ENCODE measurements at regions not wholly inside any gene's neighbourhood (a gene's known extent, or its start where the extent isn't known, plus 50 kb on each side); places are given as distances from the start of the nearest gene placed in this dataset.
"Not testable (repeated sequence)": the region's sequence is repeated elsewhere in the genome, so short reads cannot be mapped to it uniquely, and the experiment has no call there.

DNA sequence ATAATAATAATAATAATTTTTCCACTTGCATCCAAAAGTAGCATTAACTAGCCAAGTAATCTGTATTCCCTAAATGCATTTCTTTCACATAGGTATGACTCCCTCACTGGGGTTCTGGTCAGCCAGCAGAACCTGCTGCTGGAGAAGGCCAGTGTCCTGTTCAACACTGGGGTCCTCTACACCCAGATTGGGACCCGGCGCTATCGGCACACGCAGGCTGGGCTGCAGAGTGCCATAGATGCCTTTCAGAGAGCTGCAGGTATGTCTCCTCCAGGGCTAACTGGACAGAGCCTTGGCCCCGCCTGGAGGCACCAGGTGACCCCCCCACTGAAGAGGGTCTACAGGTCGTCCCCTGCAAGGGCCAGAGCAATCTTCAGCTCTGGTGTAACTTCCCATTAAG is 133.9 kb downstream of the TP53TG3F start:
- H3K4me2 ChIP-seq (ENCODE audit: insufficient read depth in 1 of 2, low read depth in 2 of 2, low read length in 2 of 2); H2BK15ac ChIP-seq (ENCODE audit: low read length); H4K5ac ChIP-seq (ENCODE audit: insufficient read length, low read depth, low read length); H2AK5ac ChIP-seq (ENCODE audit: low read depth, low read length); CTCF ChIA-PET (ENCODE audit: partially characterized antibody); H3K18ac ChIP-seq (ENCODE audit: extremely low read depth, low read length); H3K9ac ChIP-seq (replicated peaks in 1 of 4; ENCODE audit: extremely low read depth in 1 of 4, low read depth in 3 of 4, low read length in 3 of 4); H3K4me3 ChIP-seq (ENCODE audit: extremely low read depth in 1 of 4, insufficient read depth in 2 of 4, low read depth in 3 of 4, low read length in 4 of 4); H3K14ac ChIP-seq (ENCODE audit: insufficient read length); H2BK12ac ChIP-seq (ENCODE audit: low read depth, low read length); FAIRE-seq; H2BK20ac ChIP-seq (ENCODE audit: low read length); H3K79me1 ChIP-seq (ENCODE audit: low read depth, low read length); H3K4me1 ChIP-seq (replicated peaks in 1 of 4; ENCODE audit: control insufficient read depth in 3 of 4, insufficient read depth in 4 of 4, low read length in 3 of 4); H3K23ac ChIP-seq (ENCODE audit: insufficient read length); DNase-seq (ENCODE audit: low read depth in 1 of 2, low spot score in 2 of 2); H3K4ac ChIP-seq (replicated peaks; ENCODE audit: insufficient read length, low read depth, low read length); H3K36me3 ChIP-seq (ENCODE audit: control insufficient read depth in 2 of 4, insufficient read depth in 4 of 4, low read length in 3 of 4); H2AFZ ChIP-seq (ENCODE audit: low read length); H3K56ac ChIP-seq (replicated peaks; ENCODE audit: insufficient read length, low read depth, low read length); H3K9me3 ChIP-seq (ENCODE audit: insufficient read depth in 2 of 2, low read depth in 1 of 2, low read length in 1 of 2); H4K8ac ChIP-seq (ENCODE audit: extremely low read depth, insufficient read depth, low read length); H2BK5ac ChIP-seq (ENCODE audit: low read depth, low read length); H2BK120ac ChIP-seq (replicated peaks; ENCODE audit: low read depth, low read length); H3K23me2 ChIP-seq (ENCODE audit: low read depth, low read length); POLR2A ChIA-PET (ENCODE audit: partially characterized antibody); H3K27ac ChIP-seq (ENCODE audit: low read depth, low read length); H3K79me2 ChIP-seq (ENCODE audit: control insufficient read depth in 1 of 2, insufficient read depth in 2 of 2, low read length in 2 of 2); H3K27me3 ChIP-seq (replicated peaks in 1 of 4; ENCODE audit: control insufficient read depth in 3 of 4, extremely low read depth in 1 of 4, insufficient read depth in 3 of 4, low read length in 3 of 4); H4K20me1 ChIP-seq (replicated peaks in 1 of 2; ENCODE audit: control insufficient read depth in 1 of 2, insufficient read depth in 2 of 2, low read length in 2 of 2); H4K91ac ChIP-seq (replicated peaks; ENCODE audit: insufficient read length, low read length): not testable (repeated sequence)
- WGBS, 2 experiments (ENCODE audit: extremely low coverage in 1 of 2, insufficient coverage in 1 of 2, insufficient read length in 1 of 2, insufficient replicate concordance in 2 of 2, low coverage in 1 of 2, low lambda C conversion rate in 2 of 2, missing lambda C conversion rate in 1 of 2) = 90% methylated on average over 4 of the region's 6 CpGs; no CpG with 5 or more reads in 1 of the 2 experiments

GRCh38 chr16:33595074-33595473 is 135.7 kb downstream of the TP53TG3F start:
- not testable (repeated sequence) for H3K4me3 ChIP-seq (ENCODE audit: extremely low read depth in 1 of 4, insufficient read depth in 2 of 4, low read depth in 3 of 4, low read length in 4 of 4)

More at GRCh38 chr16:33595074-33595473, 135.7 kb downstream of the TP53TG3F start:
- DNase-seq (ENCODE audit: low read depth in 1 of 2, low spot score in 2 of 2); H4K8ac ChIP-seq (ENCODE audit: extremely low read depth, insufficient read depth, low read length); H2BK120ac ChIP-seq (replicated peaks; ENCODE audit: low read depth, low read length); H3K14ac ChIP-seq (ENCODE audit: insufficient read length); H4K91ac ChIP-seq (replicated peaks; ENCODE audit: insufficient read length, low read length); H2BK20ac ChIP-seq (ENCODE audit: low read length); H2AFZ ChIP-seq (ENCODE audit: low read length); H2AK5ac ChIP-seq (ENCODE audit: low read depth, low read length); H2BK15ac ChIP-seq (ENCODE audit: low read length); H3K36me3 ChIP-seq (ENCODE audit: control insufficient read depth in 2 of 4, insufficient read depth in 4 of 4, low read length in 3 of 4); H2BK12ac ChIP-seq (ENCODE audit: low read depth, low read length); H3K4me1 ChIP-seq (replicated peaks in 1 of 4; ENCODE audit: control insufficient read depth in 3 of 4, insufficient read depth in 4 of 4, low read length in 3 of 4); H3K79me1 ChIP-seq (ENCODE audit: low read depth, low read length); H2BK5ac ChIP-seq (ENCODE audit: low read depth, low read length); H3K4me2 ChIP-seq (ENCODE audit: insufficient read depth in 1 of 2, low read depth in 2 of 2, low read length in 2 of 2); H3K9ac ChIP-seq (replicated peaks in 1 of 4; ENCODE audit: extremely low read depth in 1 of 4, low read depth in 3 of 4, low read length in 3 of 4); FAIRE-seq; POLR2A ChIA-PET (ENCODE audit: partially characterized antibody); H3K79me2 ChIP-seq (ENCODE audit: control insufficient read depth in 1 of 2, insufficient read depth in 2 of 2, low read length in 2 of 2); H4K5ac ChIP-seq (ENCODE audit: insufficient read length, low read depth, low read length); H3K56ac ChIP-seq (replicated peaks; ENCODE audit: insufficient read length, low read depth, low read length); H3K23ac ChIP-seq (ENCODE audit: insufficient read length); H3K18ac ChIP-seq (ENCODE audit: extremely low read depth, low read length); H3K27ac ChIP-seq (ENCODE audit: low read depth, low read length); H4K20me1 ChIP-seq (replicated peaks in 1 of 2; ENCODE audit: control insufficient read depth in 1 of 2, insufficient read depth in 2 of 2, low read length in 2 of 2); H3K4ac ChIP-seq (replicated peaks; ENCODE audit: insufficient read length, low read depth, low read length); H3K27me3 ChIP-seq (replicated peaks in 1 of 4; ENCODE audit: control insufficient read depth in 3 of 4, extremely low read depth in 1 of 4, insufficient read depth in 3 of 4, low read length in 3 of 4); H3K23me2 ChIP-seq (ENCODE audit: low read depth, low read length); CTCF ChIA-PET (ENCODE audit: partially characterized antibody); H3K9me3 ChIP-seq (ENCODE audit: insufficient read depth in 2 of 2, low read depth in 1 of 2, low read length in 1 of 2): not testable (repeated sequence)
- no CpG with 5 or more reads among the region's 7 CpGs for WGBS, 2 experiments (ENCODE audit: extremely low coverage in 1 of 2, insufficient coverage in 1 of 2, insufficient read length in 1 of 2, insufficient replicate concordance in 2 of 2, low coverage in 1 of 2, low lambda C conversion rate in 2 of 2, missing lambda C conversion rate in 1 of 2)
